Activated CD4-positive, alpha-beta T cell treated with anti-CD3 and anti-CD28 coated beads, Interleukin-2, amount 50 U/mL, for 4 hours (primary cell): ENCODE measurements at regions not wholly inside any gene's neighbourhood (a gene's known extent, or its start where the extent isn't known, plus 50 kb on each side); places are given as distances from the start of the nearest gene placed in this dataset.

ENCODE experiments used
- DNase-seq, 2 experiments: peaks; one replicate each; pipeline ENCODE4 v3.0.0-alpha.2; 2020

DNA sequence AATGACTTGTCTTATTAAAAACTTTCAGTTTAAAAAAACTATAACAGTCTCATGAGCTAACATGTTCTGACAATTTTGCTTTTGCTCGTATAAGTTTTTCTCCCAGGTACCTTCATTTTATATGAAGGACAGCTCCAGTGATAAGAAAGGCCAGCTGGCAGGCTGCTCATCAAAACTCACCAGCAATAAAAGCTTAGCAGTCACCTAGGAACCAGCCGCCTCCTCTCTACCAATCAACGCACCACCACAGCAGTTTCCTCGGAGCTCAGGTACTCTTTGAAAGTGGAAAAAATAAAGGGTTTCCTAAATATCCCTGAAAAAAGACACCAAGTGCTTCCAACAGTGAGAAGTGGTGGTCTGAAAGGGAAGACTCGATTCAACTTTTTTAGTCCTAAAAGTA lies 100.9 kb upstream of the CCDC150 start:
- DNase-seq: no peak

DNA sequence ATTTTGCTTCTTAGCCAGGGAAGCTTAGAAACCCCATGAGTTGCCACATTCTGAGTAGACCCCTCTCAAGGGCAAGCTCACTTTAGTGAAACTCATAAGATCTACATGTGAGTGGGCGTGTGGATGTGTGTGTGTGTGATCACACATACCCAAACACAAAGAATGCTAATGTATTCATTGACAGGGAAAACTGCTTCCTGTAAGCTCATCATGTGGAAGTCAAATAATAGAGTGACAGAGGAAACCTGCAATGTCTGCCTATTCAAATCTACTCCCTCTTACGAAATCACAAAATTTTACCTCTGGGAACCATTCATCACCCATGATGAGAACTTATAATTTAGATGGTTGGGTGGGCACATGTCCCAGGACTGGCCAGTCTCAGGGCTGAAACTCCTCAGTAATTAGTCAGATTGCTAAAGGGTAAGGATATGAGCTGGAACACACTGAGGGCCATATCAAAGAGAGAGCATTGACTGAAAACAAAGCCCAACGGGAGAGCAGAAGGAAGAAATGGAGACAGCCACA lies 94.5 kb upstream of the CCDC150 start:
- DNase-seq: no peak

DNA sequence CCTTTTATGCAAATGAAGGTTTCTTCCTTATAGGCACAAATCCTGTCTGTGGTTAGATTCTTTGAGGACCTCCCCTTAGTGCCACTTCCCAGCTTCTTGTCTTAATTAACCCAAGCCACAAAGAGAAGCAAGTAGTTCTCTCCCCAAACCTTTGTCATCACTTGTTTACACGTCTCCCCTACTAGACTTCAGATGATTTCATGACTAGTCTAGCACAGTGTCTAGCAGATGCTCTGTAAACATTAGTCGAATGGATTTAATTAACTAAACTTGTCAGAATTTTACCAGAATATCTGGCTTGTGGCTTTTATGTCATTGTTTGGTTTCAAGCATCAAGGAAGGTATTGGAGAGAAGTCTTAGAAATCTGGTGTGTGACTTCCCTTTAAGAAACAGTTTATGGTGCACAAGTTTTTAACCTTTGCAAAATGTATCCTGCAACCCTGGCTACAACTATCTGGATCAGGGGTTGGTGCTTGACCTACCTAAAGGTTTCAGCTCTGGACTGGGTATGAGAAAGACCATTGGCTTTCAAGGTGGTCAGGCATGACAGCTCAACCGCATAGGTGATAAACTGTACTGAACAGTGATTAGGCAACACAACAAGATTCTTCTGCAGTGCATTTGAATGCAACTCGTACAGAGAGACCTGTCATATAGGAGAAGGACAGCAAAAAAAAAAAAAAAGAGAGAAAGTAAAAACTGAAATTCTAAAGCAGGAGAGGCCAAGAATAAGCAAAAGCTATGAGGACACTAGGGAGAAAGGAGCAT lies 93.2 kb upstream of the CCDC150 start:
- no peak for DNase-seq

DNA sequence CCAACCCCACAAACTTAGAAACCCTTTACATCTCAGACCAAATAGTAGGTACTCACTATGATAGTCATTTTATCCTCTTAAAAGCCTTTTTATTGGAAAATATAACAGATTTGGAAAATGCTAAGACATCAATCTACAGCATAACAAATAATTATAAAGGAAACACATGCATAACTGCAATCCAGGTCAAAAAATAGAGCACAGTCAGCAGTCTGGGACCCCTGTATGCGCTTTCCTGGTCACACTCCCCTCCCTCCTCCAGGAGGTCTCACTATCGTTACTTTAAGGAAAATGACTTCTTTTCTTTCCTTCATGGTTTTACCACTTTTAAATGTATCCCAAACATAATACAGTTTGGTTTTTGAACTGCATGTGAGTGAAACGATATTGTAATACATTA lies 90.5 kb upstream of the CCDC150 start:
- DNase-seq: no peak

DNA sequence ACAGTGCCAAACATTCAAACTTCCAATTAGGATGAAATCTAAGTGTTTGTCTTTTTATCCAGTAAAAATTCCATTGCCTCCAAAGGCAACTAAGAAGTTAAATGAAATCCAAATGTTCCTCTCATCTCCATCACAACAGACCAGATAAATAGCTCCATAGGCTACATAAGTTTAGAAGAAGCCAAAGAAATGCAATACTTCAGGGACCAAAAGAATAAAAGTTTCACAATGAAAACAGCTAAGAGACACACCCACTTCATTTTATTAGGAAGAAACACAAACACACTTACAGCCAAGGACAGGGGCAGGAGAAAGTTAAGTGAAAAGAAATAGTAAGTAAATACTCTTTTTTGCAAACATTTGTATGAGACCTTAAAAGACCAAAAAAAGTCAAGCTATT lies 88.5 kb upstream of the CCDC150 start:
- DNase-seq: no peak

DNA sequence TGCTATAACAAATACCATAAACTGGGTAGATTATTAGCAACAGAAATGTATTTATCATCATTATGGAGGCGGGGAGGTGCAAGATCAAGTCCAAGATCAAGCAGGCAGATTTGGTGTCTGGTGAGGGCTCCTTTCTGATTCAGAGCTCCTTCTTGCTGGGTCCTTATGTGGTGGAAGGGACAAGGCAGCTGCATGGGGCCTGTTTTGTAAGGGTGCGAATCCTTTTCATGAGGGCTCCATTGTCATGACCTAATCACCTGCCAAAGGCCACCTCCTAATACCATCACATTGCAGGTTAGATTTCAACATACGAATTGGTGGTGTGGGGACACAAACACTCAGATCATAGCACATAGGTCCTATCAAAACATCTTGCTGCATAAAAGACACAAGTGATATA lies 84.4 kb upstream of the CCDC150 start:
- no peak for DNase-seq

DNA sequence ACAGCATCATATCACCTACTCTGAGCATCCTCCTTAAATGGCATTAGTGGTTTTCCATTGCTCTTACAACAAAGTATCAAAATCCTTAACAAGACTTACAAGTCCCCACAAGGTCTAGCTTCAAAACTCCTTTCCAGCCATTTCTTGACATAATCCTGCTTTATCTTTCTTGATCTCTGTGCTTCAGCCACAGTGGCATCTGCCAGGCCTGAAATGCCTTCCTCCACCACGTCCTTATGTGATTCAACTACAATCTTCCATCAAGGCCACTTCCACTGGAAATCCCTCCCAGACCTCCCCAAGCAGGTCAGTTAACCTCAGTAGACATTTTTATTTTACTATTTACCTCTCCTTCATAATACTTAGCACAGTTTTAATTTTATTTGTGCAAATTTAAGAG lies 83.8 kb upstream of the CCDC150 start:
- DNase-seq: no peak

DNA sequence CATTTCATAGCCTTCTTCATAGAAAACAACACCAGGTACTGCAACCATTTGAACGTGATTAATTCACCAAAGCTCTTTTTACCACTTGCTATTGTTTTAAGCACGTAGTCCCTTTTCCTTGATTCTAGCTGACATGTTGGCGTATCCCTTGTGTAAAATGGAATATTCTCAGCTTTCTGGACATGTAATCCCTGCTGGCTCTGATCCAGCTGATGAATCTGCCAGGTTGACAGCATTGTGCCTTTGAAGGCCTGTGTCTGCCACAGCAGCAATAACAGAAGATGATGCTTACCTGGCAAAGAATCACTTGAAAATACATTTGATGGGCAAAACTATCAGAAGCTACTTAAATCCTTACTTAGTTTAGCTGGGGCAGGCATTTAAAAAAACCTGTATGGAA lies 81.0 kb upstream of the CCDC150 start:
- DNase-seq: no peak

DNA sequence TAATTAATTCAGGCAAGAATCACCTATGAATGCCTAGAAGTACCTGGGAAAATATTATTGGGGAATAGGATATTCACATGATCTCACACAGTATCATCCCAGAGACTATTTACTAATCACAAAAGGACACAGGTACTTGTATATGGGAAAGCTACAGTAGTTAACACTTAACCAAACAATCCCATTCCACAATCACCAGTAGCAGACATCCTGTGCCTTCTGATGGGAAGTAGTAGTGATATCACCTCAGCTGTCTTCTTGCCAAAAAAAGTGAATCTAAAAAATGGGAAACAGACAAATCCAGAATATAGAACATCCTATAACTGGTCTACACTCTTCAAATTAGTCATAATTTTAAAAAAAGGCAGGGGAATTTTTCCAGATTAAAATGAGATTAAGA lies 75.6 kb upstream of the CCDC150 start:
- DNase-seq: no peak

DNA sequence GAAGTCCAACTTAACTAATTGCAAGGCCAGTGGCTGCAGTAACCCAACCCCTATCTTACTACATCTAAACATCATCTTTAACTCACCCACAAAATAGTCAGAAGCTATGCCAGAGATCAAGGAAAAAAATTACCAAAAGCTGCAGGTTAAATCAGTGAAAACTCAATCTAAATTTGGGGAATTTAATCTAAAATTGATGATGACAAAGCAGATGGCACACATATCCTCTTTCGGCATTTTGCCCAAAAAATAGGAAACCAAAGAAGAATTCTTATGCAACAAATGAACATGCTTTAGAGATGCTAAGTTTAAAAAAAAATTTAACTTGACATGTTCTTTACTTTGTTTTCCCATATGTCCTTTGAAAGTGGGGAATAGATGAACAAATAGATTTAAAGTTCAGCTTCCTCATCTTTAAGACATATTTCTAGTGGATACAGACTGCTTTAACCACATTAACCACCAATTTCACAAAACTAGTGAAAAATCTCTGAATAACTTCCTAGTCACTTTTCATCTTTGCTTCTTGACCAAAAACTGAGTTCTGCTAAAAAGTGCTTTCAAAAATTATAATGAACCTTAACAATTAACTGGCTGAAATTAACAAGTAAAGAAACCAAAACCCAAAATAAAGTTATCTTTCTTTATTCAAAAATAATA lies 74.3 kb upstream of the CCDC150 start:
- no peak for DNase-seq

DNA sequence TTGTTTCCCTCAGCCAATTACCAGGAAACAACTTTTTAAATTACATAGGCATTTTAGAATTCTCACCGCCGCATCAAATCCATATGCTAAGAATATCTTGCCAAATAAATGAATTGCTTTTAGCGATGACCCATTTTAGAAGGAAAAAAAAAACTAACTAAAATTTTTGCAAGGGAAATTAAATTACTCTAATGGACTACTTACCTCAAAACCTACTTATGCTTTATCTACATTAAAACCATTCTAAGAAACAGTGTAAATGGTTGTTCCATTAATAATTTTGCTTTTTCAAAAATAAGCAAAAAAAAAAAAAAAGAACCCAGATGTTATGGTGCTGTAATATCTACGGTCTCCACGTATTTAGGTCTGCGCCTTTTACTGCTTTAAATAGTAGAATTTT lies 73.5 kb upstream of the CCDC150 start:
- DNase-seq: no peak

DNA sequence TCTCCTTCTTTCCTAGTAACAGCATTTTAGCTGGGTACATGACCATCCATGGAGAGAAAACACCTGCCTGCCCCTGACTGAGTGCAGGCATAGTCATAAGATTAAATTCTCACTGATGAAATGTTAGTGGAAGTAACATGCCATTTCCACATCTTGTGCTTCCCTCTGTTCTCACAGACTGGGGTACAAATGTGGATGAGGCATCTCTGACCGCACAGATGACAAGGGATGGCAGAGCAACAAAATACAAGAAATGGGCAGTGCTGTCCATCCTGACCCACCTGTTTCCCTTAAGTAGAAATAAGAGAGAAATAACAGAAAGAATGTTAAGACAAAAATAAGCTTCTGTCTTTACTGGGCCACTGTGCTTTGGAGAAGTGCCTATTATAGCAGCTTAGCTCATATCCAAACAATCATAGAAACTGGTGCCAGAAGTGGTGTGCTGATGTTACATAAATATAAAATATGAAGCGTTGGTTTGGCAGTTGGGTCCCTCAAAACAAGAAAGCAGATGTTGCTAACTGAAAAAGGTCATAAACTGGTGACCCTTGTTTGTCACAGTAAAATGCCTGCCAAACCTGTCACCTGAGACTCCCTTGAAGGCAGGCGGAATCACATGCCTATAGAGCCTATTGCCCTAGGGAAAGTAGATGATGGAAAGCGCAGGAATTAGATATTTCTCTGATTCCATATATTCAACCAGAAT lies 72.4 kb upstream of the CCDC150 start:
- DNase-seq: no peak

DNA sequence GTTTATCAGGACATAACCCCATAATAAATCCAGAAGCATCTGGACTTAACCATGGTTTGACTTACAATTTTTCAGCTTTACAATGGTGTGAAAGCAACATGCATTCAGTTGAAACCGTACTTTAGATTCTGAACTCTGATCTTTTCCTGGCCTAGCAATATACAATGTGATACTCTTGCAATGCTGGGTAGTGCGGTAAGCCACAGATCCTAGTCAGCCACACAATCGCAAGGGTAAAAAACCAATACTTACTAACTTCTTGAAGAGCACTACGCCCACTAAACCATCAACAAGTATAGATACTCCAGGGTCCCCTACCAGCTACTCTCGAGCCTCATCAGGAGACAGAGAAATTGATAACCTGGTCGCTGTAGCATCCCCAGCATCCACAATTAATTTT lies 71.0 kb upstream of the CCDC150 start:
- no peak for DNase-seq

DNA sequence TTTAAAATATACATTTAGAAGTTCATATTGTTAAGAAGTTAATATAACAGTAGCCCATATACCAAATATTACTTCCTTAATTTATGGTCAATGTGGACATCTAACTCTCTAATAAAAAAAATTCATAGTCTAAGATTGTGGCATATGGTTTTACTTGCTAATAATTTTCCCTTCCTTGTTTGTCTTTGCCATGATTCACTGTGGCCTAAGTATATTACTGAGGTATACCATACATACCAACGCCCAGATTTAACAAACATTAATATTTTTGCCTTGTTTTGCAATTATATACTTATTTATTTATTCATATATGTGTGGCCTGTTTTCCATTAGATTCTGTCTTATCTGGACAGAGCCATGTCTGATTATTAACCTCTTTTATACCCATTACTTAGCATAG lies 54.6 kb upstream of the CCDC150 start:
- no peak for DNase-seq

DNA sequence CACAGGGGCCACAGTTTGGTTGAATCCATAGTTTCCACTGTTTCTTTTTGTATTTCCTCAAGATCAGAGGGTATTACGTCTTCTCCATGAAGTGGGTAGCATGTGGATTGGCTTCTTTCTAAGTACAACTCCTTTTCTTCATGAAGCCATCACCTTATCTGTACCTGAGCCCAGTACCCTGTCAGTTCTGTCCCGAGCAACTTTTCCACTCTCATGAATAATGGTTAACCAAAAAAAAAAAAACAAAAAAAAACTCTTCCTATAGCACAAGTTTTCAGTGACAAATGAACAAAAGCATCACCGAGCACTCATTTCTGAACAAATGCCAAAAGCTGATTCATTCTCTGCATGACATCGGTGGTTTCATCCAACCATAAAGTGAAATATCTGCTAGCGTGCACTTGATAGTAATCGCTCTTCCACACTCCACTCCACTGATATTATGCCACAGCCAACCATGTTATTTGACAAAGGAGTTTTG lies 53.0 kb upstream of the CCDC150 start:
- no peak for DNase-seq

DNA sequence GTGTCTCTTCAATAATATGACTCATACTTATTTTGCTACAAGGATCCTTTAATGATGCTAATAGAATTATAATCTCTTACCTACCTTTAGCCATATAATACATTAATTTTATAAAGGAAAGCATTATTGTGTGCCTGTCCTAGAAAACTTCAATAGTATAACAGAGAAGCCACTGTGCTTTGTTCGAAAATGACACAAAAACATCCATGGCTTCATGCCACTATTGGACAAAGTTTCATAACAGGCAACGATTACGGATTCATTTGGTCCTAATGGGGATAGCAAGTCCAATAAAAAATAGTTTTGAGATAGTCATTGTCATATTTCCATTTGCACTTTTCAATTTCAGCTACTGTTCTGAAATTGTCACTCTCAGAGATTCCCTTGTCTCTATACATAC lies 52.5 kb upstream of the CCDC150 start:
- DNase-seq: no peak

DNA sequence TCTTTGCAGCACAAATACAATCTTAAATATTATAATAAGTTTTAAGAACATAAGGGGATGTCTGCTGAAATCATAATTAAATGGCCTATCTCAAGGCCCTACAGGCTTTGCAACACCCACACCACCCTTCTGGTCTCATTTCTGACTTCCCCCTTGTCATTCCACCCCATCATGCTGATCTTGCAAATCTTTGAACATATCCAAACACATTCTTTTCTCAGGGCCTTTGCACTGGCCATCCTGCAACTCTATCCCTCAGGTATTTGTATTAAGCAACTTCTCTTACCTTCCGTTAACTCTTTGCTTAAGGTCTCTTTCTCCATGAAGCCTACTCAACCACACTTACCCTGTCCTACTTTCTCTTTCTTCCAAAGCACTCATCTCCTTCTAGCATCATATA lies 51.8 kb upstream of the CCDC150 start:
- DNase-seq: no peak

DNA sequence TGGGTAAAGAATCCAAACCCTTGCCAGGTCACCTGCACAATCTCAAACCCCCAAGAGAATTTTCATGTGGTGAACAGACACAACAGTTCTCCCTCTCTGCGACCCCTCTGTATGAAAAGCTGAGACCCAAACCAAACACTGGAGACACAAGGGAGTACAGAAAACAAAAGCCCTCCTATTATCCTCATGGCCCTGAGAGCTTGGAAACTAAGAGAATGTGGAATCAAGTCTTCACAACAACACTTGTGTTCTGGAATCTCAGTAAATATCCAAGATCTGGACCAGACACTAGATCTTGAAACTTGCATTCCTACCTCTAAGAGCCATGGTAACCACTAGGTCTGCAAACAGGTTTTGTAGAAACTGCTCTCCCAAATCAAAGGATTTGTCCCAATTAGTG lies 50.1 kb upstream of the CCDC150 start:
- no peak for DNase-seq
